ENCODE measurements at regions not wholly inside any gene's neighbourhood (a gene's known extent, or its start where the extent isn't known, plus 50 kb on each side); places are given as distances from the start of the nearest gene placed in this dataset.
"Not testable (repeated sequence)": the region's sequence is repeated elsewhere in the genome, so short reads cannot be mapped to it uniquely, and the experiment has no call there.

DNA sequence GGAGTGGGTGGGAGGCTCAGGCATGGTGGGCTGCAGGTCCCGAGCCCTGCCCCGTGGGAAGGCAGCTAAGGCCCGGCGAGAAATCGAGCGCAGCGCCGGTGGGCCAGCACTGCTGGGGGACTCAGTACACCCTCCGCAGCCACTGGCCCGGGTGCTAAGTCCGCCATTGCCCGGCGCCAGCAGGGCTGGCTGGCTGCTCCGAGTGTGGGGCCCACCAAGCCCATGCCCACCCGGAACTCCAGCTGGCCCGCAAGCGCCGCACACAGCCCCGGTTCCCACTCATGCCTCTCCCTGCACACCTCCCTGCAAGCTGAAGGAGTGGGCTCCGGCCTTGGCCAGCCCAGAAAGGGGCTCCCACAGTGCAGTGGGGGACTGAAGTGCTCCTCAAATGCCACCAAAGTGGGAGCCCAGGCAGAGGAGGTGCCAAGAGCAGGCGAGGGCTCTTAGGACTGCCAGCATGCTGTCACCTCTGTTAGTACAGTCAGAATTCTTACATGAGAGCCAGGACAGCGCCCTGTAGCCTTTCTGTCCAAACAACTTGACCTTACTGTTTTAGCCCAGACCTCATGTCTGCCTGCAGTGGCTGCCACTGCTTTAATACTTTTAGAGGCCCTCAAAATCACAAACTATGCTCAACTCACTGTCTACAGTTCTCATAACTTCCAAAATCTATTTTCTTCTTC, 1117.9 kb downstream of the STIM2 start:
- H3K36me3 ChIP-seq (ENCODE audit: control insufficient read depth in 2 of 3, insufficient read depth in 3 of 3, low read length in 3 of 3); intact Hi-C loops (cut with DNase I); FAIRE-seq; H3K9me3 ChIP-seq (ENCODE audit: control insufficient read depth in 2 of 3, insufficient read depth in 1 of 3, low read length in 3 of 3); H3K4me3 ChIP-seq (ENCODE audit: low read length in 3 of 3); H3K4me1 ChIP-seq (ENCODE audit: control insufficient read depth in 2 of 3, insufficient read depth in 2 of 3, low read depth in 1 of 3, low read length in 3 of 3); H3K27ac ChIP-seq (ENCODE audit: low read depth in 2 of 2, low read length in 2 of 2); H3K27me3 ChIP-seq (ENCODE audit: control insufficient read depth, insufficient read depth, low read length); DNase-seq; H3K9ac ChIP-seq (ENCODE audit: low read length in 3 of 3): not testable (repeated sequence)

DNA sequence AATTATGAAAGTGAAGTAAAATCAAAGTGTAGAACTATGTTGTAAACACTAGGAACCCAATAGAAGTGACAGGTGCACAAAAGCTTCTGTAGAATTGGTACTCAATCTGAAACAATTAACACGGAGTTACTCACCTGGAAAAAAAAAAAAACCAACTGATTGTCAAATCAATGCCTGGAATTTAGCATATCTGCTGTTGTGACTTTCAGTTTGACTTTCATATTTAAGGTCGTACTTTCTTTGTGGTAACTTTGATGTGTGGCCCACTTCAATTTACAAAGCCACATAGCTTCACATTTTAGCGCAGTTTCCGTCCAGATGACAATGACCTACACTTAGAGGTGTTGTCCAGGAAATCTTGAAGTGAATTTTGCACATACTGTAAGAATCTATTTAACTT, 1124.9 kb downstream of the STIM2 start:
- Histone ChIP-seq H3K4me1 (ENCODE audit: control insufficient read depth in 2 of 3, insufficient read depth in 2 of 3, low read depth in 1 of 3, low read length in 3 of 3) (no peaks in the 10 kb centered on the region), H3K9ac (ENCODE audit: low read length in 3 of 3) (no peak overlapping the region), H3K27me3 (ENCODE audit: control insufficient read depth, insufficient read depth, low read length) (no peaks in the 10 kb centered on the region), H3K27ac (ENCODE audit: low read depth in 2 of 2, low read length in 2 of 2) (no peak overlapping the region), H3K9me3 (ENCODE audit: control insufficient read depth in 2 of 3, insufficient read depth in 1 of 3, low read length in 3 of 3) (no peaks in the 10 kb centered on the region), H3K4me3 (ENCODE audit: low read length in 3 of 3) (no peak overlapping the region), H3K36me3 (ENCODE audit: control insufficient read depth in 2 of 3, insufficient read depth in 3 of 3, low read length in 3 of 3) (no peaks in the 10 kb centered on the region)
- FAIRE-seq (no peak), DNase-seq (no peak)
- intact Hi-C loops (cut with DNase I), result no loop called here
- TF ChIP-seq, protein P1, sequence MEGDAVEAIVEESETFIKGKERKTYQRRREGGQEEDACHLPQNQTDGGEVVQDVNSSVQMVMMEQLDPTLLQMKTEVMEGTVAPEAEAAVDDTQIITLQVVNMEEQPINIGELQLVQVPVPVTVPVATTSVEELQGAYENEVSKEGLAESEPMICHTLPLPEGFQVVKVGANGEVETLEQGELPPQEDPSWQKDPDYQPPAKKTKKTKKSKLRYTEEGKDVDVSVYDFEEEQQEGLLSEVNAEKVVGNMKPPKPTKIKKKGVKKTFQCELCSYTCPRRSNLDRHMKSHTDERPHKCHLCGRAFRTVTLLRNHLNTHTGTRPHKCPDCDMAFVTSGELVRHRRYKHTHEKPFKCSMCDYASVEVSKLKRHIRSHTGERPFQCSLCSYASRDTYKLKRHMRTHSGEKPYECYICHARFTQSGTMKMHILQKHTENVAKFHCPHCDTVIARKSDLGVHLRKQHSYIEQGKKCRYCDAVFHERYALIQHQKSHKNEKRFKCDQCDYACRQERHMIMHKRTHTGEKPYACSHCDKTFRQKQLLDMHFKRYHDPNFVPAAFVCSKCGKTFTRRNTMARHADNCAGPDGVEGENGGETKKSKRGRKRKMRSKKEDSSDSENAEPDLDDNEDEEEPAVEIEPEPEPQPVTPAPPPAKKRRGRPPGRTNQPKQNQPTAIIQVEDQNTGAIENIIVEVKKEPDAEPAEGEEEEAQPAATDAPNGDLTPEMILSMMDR (IDR thresholded peaks at IDR 0.05; ENCODE audit: borderline replicate concordance, extremely low read depth, insufficient read depth), result no peak

DNA sequence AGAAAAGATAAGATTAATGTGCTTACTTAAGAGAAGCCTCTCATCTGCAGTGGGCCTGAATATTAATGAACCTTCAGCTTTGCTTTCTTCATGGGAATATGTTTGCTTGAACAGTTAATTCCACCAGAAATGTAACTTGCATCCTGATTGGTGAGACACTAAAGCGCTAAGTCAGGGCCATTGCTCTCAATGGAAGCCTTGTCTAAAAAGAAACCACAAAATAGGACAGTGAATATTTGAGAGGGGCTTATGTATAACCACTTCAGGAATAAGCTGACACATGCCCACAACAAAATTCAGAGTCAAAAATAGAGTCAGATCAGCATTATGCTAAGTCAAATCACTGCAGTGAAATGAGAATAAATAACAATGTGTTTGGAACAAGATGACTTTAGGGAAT, 1125.8 kb downstream of the STIM2 start:
- Histone ChIP-seq H3K4me1 (ENCODE audit: control insufficient read depth in 2 of 3, insufficient read depth in 2 of 3, low read depth in 1 of 3, low read length in 3 of 3) (no peaks in the 10 kb centered on the region), H3K4me3 (ENCODE audit: low read length in 3 of 3) (no peak overlapping the region), H3K9ac (ENCODE audit: low read length in 3 of 3) (no peak overlapping the region), H3K27me3 (ENCODE audit: control insufficient read depth, insufficient read depth, low read length) (no peaks in the 10 kb centered on the region), H3K27ac (ENCODE audit: low read depth in 2 of 2, low read length in 2 of 2) (no peak overlapping the region), H3K36me3 (ENCODE audit: control insufficient read depth in 2 of 3, insufficient read depth in 3 of 3, low read length in 3 of 3) (no peaks in the 10 kb centered on the region), H3K9me3 (ENCODE audit: control insufficient read depth in 2 of 3, insufficient read depth in 1 of 3, low read length in 3 of 3) (no peaks in the 10 kb centered on the region)
- TF ChIP-seq, protein P1 (IDR thresholded peaks at IDR 0.05; ENCODE audit: borderline replicate concordance, extremely low read depth, insufficient read depth), result no peak
- intact Hi-C loops (cut with DNase I), result no loop called here
- FAIRE-seq (no peak), DNase-seq (no peak)

DNA sequence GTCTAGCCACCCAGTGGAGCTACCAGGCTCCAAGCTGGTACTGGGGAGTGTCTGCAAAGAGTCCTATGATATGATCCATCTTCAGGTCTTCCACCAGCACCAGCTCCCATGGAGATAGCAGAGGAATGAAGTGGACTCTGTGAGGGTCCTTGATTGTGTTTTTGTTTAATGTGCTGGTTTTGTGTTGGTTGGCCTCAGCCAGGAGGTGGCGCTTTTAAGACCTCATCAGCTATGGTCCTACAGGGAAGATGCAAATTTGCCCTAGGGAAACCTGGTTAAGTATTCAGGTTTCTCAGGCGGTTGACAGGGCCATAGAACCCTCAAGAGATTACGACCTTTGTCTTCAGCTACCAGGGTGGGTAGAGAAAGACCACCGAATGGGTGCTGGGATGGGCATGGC, 1141.1 kb downstream of the STIM2 start:
- no peaks in the 10 kb centered on the region for H3K27me3 ChIP-seq (ENCODE audit: control insufficient read depth, insufficient read depth, low read length)
- no peaks in the 10 kb centered on the region for H3K9me3 ChIP-seq (ENCODE audit: control insufficient read depth in 2 of 3, insufficient read depth in 1 of 3, low read length in 3 of 3)
- TF ChIP-seq, protein P1 (IDR thresholded peaks at IDR 0.05; ENCODE audit: borderline replicate concordance, extremely low read depth, insufficient read depth), result no peak
- no peak for DNase-seq
- H3K36me3 ChIP-seq (ENCODE audit: control insufficient read depth in 2 of 3, insufficient read depth in 3 of 3, low read length in 3 of 3), result no peaks in the 10 kb centered on the region
- no peak overlapping the region for H3K27ac ChIP-seq (ENCODE audit: low read depth in 2 of 2, low read length in 2 of 2)
- FAIRE-seq, result no peak
- H3K4me3 ChIP-seq (ENCODE audit: low read length in 3 of 3), result no peak overlapping the region
- H3K4me1 ChIP-seq (ENCODE audit: control insufficient read depth in 2 of 3, insufficient read depth in 2 of 3, low read depth in 1 of 3, low read length in 3 of 3), result no peaks in the 10 kb centered on the region
- H3K9ac ChIP-seq (ENCODE audit: low read length in 3 of 3), result no peak overlapping the region
- intact Hi-C loops (cut with DNase I), result no loop called here
